ENCODE measurements at regions not wholly inside any gene's neighbourhood (a gene's known extent, or its start where the extent isn't known, plus 50 kb on each side); places are given as distances from the start of the nearest gene placed in this dataset.

- no peak for DNase-seq
These were observed 51.1 kb upstream of the NCOA1 start for GRCh38 chr2:24439971-24440340.

- no peak for DNase-seq
These were observed 51.6 kb upstream of the NCOA1 start for GRCh38 chr2:24439280-24439970.

- DNase-seq, result no peak
These were observed 52.9 kb upstream of the NCOA1 start for GRCh38 chr2:24438106-24438505.

- DNase-seq, result no peak
These were observed 55.4 kb upstream of the NCOA1 start for GRCh38 chr2:24435391-24436316.

GRCh38 chr2:24434541-24434940 lies 56.5 kb upstream of the NCOA1 start:
- no peak for DNase-seq

- DNase-seq, result no peak
These were observed 58.3 kb upstream of the NCOA1 start for GRCh38 chr2:24432735-24433134.

GRCh38 chr2:24432121-24432520 lies 58.9 kb upstream of the NCOA1 start:
- DNase-seq, result no peak

GRCh38 chr2:24429197-24430074 lies 61.6 kb upstream of the NCOA1 start:
- DNase-seq, result no peak

GRCh38 chr2:24424387-24424786 lies 64.1 kb upstream of the ITSN2 start:
- no peak for DNase-seq

GRCh38 chr2:24423095-24423494 lies 62.8 kb upstream of the ITSN2 start:
- no peak for DNase-seq

- peak; percentile 57 for DNase-seq
These were observed 61.3 kb upstream of the ITSN2 start for GRCh38 chr2:24421668-24422067.

GRCh38 chr2:24420373-24420772 lies 60.0 kb upstream of the ITSN2 start:
- no peak for DNase-seq

- DNase-seq, result no peak
These were observed 58.0 kb upstream of the ITSN2 start for GRCh38 chr2:24418166-24418841.

GRCh38 chr2:24412812-24413211 lies 52.5 kb upstream of the ITSN2 start:
- no peak for DNase-seq

- DNase-seq, result no peak
These were observed 51.3 kb upstream of the ITSN2 start for GRCh38 chr2:24411488-24412151.

GRCh38 chr2:24410976-24411375 lies 50.6 kb upstream of the ITSN2 start:
- no peak for DNase-seq

GRCh38 chr2:24409700-24410556 lies 49.6 kb upstream of the ITSN2 start:
- peak; percentile 65 for DNase-seq
